Chondrocyte (in vitro differentiated cells): ENCODE measurements at regions not wholly inside any gene's neighbourhood (a gene's known extent, or its start where the extent isn't known, plus 50 kb on each side); places are given as distances from the start of the nearest gene placed in this dataset.

ENCODE experiments used
- DNase-seq: peaks from one replicate; pipeline ENCODE4 v3.0.0; 2021; ENCODE audit warnings: mixed read lengths, low spot score
- H3K27ac Mint-ChIP-seq: one replicate; pipeline ENCODE4 v1.8.0; 2021; ENCODE audit warnings: mild to moderate bottlenecking, moderate library complexity, mixed read lengths; ENCODE audit not compliant: unreplicated experiment
- H3K27me3 Mint-ChIP-seq: 2 replicates; pipeline ENCODE4 v1.8.0; 2021; ENCODE audit warnings: low read depth, mixed read lengths
- H3K36me3 Mint-ChIP-seq: 2 replicates; pipeline ENCODE4 v1.8.0; 2021; ENCODE audit warnings: low read depth, mixed read lengths
- H3K4me1 Mint-ChIP-seq: 2 replicates; pipeline ENCODE4 v1.8.0; 2021; ENCODE audit warnings: low read depth, mild to moderate bottlenecking, mixed read lengths
- H3K4me3 Mint-ChIP-seq: one replicate; pipeline ENCODE4 v1.8.0; 2021; ENCODE audit warnings: mild to moderate bottlenecking, moderate library complexity, mixed read lengths; ENCODE audit not compliant: unreplicated experiment
- H3K9me3 Mint-ChIP-seq: 2 replicates; pipeline ENCODE4 v1.8.0; 2021; ENCODE audit warnings: low read depth, mixed read lengths
- CTCF ChIP-seq: fragments of 200-600 bp; sonication (generic); IDR thresholded peaks from 2 replicates; pipeline ENCODE4 v1.5.0; 2021; ENCODE audit warnings: antibody characterized with exemption, mild to moderate bottlenecking, moderate library complexity

- no peak overlapping the region for H3K4me3 Mint-ChIP-seq
- H3K36me3 Mint-ChIP-seq: no peaks in the 10 kb centered on the region
- no peak overlapping the region for H3K27ac Mint-ChIP-seq
- DNase-seq: no peak
- no peaks in the 10 kb centered on the region for H3K9me3 Mint-ChIP-seq
- no peak for TF ChIP-seq CTCF
- no peaks in the 10 kb centered on the region for H3K4me1 Mint-ChIP-seq
- H3K27me3 Mint-ChIP-seq: no peaks in the 10 kb centered on the region
Measured at GRCh38 chr18:71068338-71068737, 779.5 kb downstream of the SOCS6 start.

- no peaks in the 10 kb centered on the region for H3K4me1 Mint-ChIP-seq
- no peak overlapping the region for H3K4me3 Mint-ChIP-seq
- no peak for TF ChIP-seq CTCF
- H3K27me3 Mint-ChIP-seq: no peaks in the 10 kb centered on the region
- H3K9me3 Mint-ChIP-seq: no peaks in the 10 kb centered on the region
- no peaks in the 10 kb centered on the region for H3K36me3 Mint-ChIP-seq
- DNase-seq: no peak
- H3K27ac Mint-ChIP-seq: no peak overlapping the region
Measured at GRCh38 chr18:71049893-71050292, 761.0 kb downstream of the SOCS6 start.

GRCh38 chr18:71047882-71048281 is 759.0 kb downstream of the SOCS6 start:
- no peak overlapping the region for H3K27ac Mint-ChIP-seq
- no peak overlapping the region for H3K4me3 Mint-ChIP-seq
- no peaks in the 10 kb centered on the region for H3K36me3 Mint-ChIP-seq
- TF ChIP-seq CTCF: no peak
- no peak for DNase-seq
- no peaks in the 10 kb centered on the region for H3K27me3 Mint-ChIP-seq
- no peaks in the 10 kb centered on the region for H3K9me3 Mint-ChIP-seq
- H3K4me1 Mint-ChIP-seq: no peaks in the 10 kb centered on the region

GRCh38 chr18:71045331-71046065 is 756.7 kb downstream of the SOCS6 start:
- Mint-ChIP-seq H3K9me3 (no peaks in the 10 kb centered on the region), H3K27me3 (no peaks in the 10 kb centered on the region), H3K36me3 (no peaks in the 10 kb centered on the region), H3K4me1 (no peaks in the 10 kb centered on the region), H3K4me3 (no peak overlapping the region), H3K27ac (no peak overlapping the region)
- no peak for DNase-seq
- no peak for TF ChIP-seq CTCF

GRCh38 chr18:71040161-71040560 is 751.3 kb downstream of the SOCS6 start:
- Mint-ChIP-seq H3K4me1 (no peaks in the 10 kb centered on the region), H3K9me3 (no peaks in the 10 kb centered on the region), H3K36me3 (no peaks in the 10 kb centered on the region), H3K4me3 (no peak overlapping the region), H3K27me3 (no peaks in the 10 kb centered on the region), H3K27ac (no peak overlapping the region)
- TF ChIP-seq CTCF: no peak
- no peak for DNase-seq
